Smooth muscle cell (in vitro differentiated cells): ENCODE measurements at regions not wholly inside any gene's neighbourhood (a gene's known extent, or its start where the extent isn't known, plus 50 kb on each side); places are given as distances from the start of the nearest gene placed in this dataset.

ENCODE experiments used
- DNase-seq: peaks from one replicate; lab custom pipeline; 2025; ENCODE audit not compliant: unreplicated experiment; lab: John Stamatoyannopoulos, UW
- H2AFZ ChIP-seq: fragments of 200-600 bp; sonication (generic); 2 replicates; pipeline ENCODE4 v1.6.0; 2016; ENCODE audit warnings: antibody characterized with exemption, low read depth, mild to moderate bottlenecking
- H3F3A ChIP-seq: fragments of 200-600 bp; sonication (generic); 2 replicates; pipeline ENCODE4 v1.6.0; 2017; ENCODE audit warnings: antibody characterized with exemption, low read depth
- H3K27ac ChIP-seq: fragments of 200-600 bp; sonication (generic); 2 replicates; pipeline ENCODE4 v1.5.1; 2016; ENCODE audit warnings: low read depth, mild to moderate bottlenecking
- H3K27me3 ChIP-seq: fragments of 200-600 bp; sonication (generic); 2 replicates; pipeline ENCODE4 v1.6.1; 2016; ENCODE audit warnings: low read depth, mild to moderate bottlenecking
- H3K36me3 ChIP-seq: fragments of 200-600 bp; sonication (generic); 2 replicates; pipeline ENCODE4 v1.5.1; 2016; ENCODE audit warnings: low read depth
- H3K4me1 ChIP-seq: fragments of 200-600 bp; sonication (generic); 2 replicates; pipeline ENCODE4 v1.5.1; 2016; ENCODE audit warnings: low read depth
- H3K4me2 ChIP-seq: fragments of 200-600 bp; sonication (generic); 2 replicates; pipeline ENCODE4 v1.6.0; 2016; ENCODE audit warnings: mild to moderate bottlenecking
- H3K4me3 ChIP-seq: fragments of 200-600 bp; sonication (generic); 2 replicates; pipeline ENCODE4 v1.5.1; 2016; ENCODE audit warnings: mild to moderate bottlenecking
- H3K79me2 ChIP-seq: fragments of 200-600 bp; sonication (generic); 2 replicates; pipeline ENCODE4 v1.6.0; 2016; ENCODE audit warnings: low read depth, mild to moderate bottlenecking
- H3K9ac ChIP-seq: fragments of 200-600 bp; sonication (generic); 2 replicates; pipeline ENCODE4 v1.6.0; 2016; ENCODE audit warnings: low read depth
- H3K9me3 ChIP-seq: fragments of 200-600 bp; sonication (generic); replicated peaks from 2 replicates; pipeline ENCODE4 v1.5.1; 2016; ENCODE audit warnings: low read depth
- H4K20me1 ChIP-seq: fragments of 200-600 bp; sonication (generic); 2 replicates; pipeline ENCODE4 v1.6.0; 2016; ENCODE audit warnings: low read depth
- CTCF ChIP-seq: fragments of 200-600 bp; sonication (generic); IDR thresholded peaks from 2 replicates; pipeline ENCODE4 v1.5.1; 2017; ENCODE audit warnings: borderline replicate concordance, mild to moderate bottlenecking, antibody characterized with exemption; ENCODE audit not compliant: insufficient read depth, poor library complexity, severe bottlenecking
- WGBS: methylation state at CpG from one replicate; pipeline ENCODE4 v1.1.7; 2016; ENCODE audit warnings: low lambda C conversion rate; 5-methylcytosine and 5-hydroxymethylcytosine counted together

DNA sequence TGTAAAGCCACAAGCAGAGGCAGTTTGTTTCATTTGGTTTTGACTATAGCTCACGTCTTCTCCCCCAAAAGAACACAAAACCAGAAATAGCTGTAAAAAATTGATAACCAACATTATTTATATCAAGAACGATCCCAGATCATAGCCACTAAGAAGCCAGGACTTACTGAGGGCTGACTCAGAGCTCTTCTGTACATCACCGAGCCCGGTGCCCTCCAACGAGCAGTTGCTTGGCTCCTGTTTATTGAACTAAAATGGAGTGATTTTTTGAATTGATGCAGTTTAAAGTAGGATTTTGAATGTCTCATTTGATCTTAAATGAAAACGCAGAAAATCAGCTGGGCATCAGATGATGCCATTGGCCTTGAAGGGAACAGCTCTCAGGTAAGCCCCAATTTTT, 343.3 kb downstream of the INSIG2 start:
- peak overlapping the region; percentile 73 for H3K27ac ChIP-seq
- H3F3A ChIP-seq, result no peaks in the 10 kb centered on the region
- H3K4me3 ChIP-seq, result no peak overlapping the region
- H3K9ac ChIP-seq, result no peak overlapping the region
- H3K4me2 ChIP-seq, result no peak overlapping the region
- no peak overlapping the region for H2AFZ ChIP-seq
- no peaks in the 10 kb centered on the region for H3K27me3 ChIP-seq
- TF ChIP-seq CTCF, result no peak
- WGBS, result 68% methylated on average over 6 of the region's 6 CpGs
- H3K36me3 ChIP-seq, result no peaks in the 10 kb centered on the region
- no peaks in the 10 kb centered on the region for H3K4me1 ChIP-seq
- no peaks in the 10 kb centered on the region for H4K20me1 ChIP-seq
- DNase-seq, result no peak
- H3K9me3 ChIP-seq, result no peaks in the 10 kb centered on the region
- no peaks in the 10 kb centered on the region for H3K79me2 ChIP-seq

DNA sequence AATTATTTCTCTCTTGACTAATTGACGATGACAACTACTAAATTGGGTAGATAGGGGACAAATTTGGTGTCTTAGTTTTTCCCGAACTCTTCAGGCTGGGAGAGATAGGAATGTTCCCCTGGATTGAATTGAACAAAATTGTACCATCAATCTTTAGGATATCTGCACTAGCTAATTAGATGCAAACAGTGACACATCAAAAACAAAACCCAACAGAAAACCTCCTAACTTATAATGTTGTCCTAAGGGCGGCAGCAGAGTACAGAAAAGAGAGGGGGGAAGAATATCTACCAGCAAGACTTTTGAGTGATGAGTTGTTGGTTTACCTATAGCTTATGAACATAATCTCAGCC, 342.9 kb downstream of the INSIG2 start:
- H3K9ac ChIP-seq, result no peak overlapping the region
- H3F3A ChIP-seq, result no peaks in the 10 kb centered on the region
- no peak for TF ChIP-seq CTCF
- H2AFZ ChIP-seq, result no peak overlapping the region
- H3K4me2 ChIP-seq, result no peak overlapping the region
- no peaks in the 10 kb centered on the region for H4K20me1 ChIP-seq
- DNase-seq, result no peak
- no peaks in the 10 kb centered on the region for H3K79me2 ChIP-seq
- no peaks in the 10 kb centered on the region for H3K4me1 ChIP-seq
- peak overlapping the region; percentile 73 for H3K27ac ChIP-seq
- no peak overlapping the region for H3K4me3 ChIP-seq
- H3K9me3 ChIP-seq, result no peaks in the 10 kb centered on the region
- WGBS, result 66% methylated on average over 3 of the region's 3 CpGs
- no peaks in the 10 kb centered on the region for H3K36me3 ChIP-seq
- H3K27me3 ChIP-seq, result no peaks in the 10 kb centered on the region

GRCh38 chr2:118430510-118431164, 342.4 kb downstream of the INSIG2 start:
- Histone ChIP-seq H3K27ac (peak overlapping the region; percentile 73), H3K4me2 (no peak overlapping the region), H3K4me3 (no peak overlapping the region), H3K27me3 (no peaks in the 10 kb centered on the region), H3K9me3 (no peaks in the 10 kb centered on the region), H3K9ac (no peak overlapping the region), H3K79me2 (no peaks in the 10 kb centered on the region), H3K4me1 (no peaks in the 10 kb centered on the region), H3K36me3 (no peaks in the 10 kb centered on the region), H4K20me1 (no peaks in the 10 kb centered on the region), H3F3A (no peaks in the 10 kb centered on the region), H2AFZ (no peak overlapping the region)
- 69% methylated on average over 4 of the region's 4 CpGs for WGBS
- TF ChIP-seq CTCF, result no peak
- no peak for DNase-seq

DNA sequence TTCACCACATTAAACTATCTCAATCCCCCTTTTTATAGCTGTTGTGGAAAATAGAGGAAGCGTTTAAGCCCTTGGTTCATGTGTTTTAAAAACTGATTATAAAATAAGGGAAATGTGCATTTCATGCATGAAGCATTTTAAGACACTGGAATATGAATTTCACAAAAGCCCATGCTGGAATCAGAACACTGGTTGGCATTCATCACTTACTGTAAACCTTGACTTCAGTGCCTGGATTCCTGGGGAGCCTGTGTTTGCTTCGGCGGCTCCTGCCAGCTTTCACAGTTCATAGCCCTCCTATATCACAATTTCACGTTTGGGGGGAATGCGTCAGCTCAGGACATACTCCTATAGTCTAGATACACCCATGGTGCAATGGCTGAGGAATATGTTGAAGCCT, 336.9 kb downstream of the INSIG2 start:
- no peak overlapping the region for H3K27ac ChIP-seq
- H3K79me2 ChIP-seq, result no peaks in the 10 kb centered on the region
- no peak overlapping the region for H3K9ac ChIP-seq

More for the DNA sequence above, 336.9 kb downstream of the INSIG2 start:
- Histone ChIP-seq H4K20me1 (no peaks in the 10 kb centered on the region), H3K36me3 (no peaks in the 10 kb centered on the region), H3K4me2 (no peak overlapping the region), H3K4me3 (no peak overlapping the region), H3K4me1 (no peaks in the 10 kb centered on the region), H2AFZ (no peak overlapping the region), H3F3A (no peaks in the 10 kb centered on the region), H3K27me3 (no peaks in the 10 kb centered on the region), H3K9me3 (no peaks in the 10 kb centered on the region)
- TF ChIP-seq CTCF, result no peak
- WGBS, result 86% methylated on average over 5 of the region's 5 CpGs
- DNase-seq, result no peak
